ENCODE measurements at regions not wholly inside any gene's neighbourhood (a gene's known extent, or its start where the extent isn't known, plus 50 kb on each side); places are given as distances from the start of the nearest gene placed in this dataset.

- DNase-seq (ENCODE audit: low read depth), result peak; percentile 58
Measured at GRCh38 chr6:82072121-82072521, 175.4 kb downstream of the IBTK start.

- DNase-seq (ENCODE audit: low read depth), result no peak
Measured at GRCh38 chr6:82068721-82069120, 178.8 kb downstream of the IBTK start.

GRCh38 chr6:82066991-82067411 lies 180.5 kb downstream of the IBTK start:
- DNase-seq (ENCODE audit: low read depth), result no peak

- DNase-seq (ENCODE audit: low read depth), result no peak
Measured at GRCh38 chr6:82066196-82066595, 181.3 kb downstream of the IBTK start.

- DNase-seq (ENCODE audit: low read depth), result no peak
Measured at GRCh38 chr6:82063574-82063973, 184.0 kb downstream of the IBTK start.

GRCh38 chr6:82062219-82062618 lies 185.3 kb downstream of the IBTK start:
- no peak for DNase-seq (ENCODE audit: low read depth)

GRCh38 chr6:82057846-82058554 lies 189.5 kb downstream of the IBTK start:
- peak; percentile 27 for DNase-seq (ENCODE audit: low read depth)

GRCh38 chr6:82056567-82056966 lies 191.0 kb downstream of the IBTK start:
- DNase-seq (ENCODE audit: low read depth), result no peak

GRCh38 chr6:82045965-82046756 lies 201.4 kb downstream of the IBTK start:
- peak; percentile 99 for DNase-seq (ENCODE audit: low read depth)

GRCh38 chr6:82040405-82041221 lies 206.9 kb downstream of the IBTK start:
- DNase-seq (ENCODE audit: low read depth), result peak; percentile 81

- DNase-seq (ENCODE audit: low read depth), result no peak
Measured at GRCh38 chr6:82038631-82039030, 208.9 kb downstream of the IBTK start.

GRCh38 chr6:82035526-82035925 lies 212.0 kb downstream of the IBTK start:
- DNase-seq (ENCODE audit: low read depth), result no peak

GRCh38 chr6:82033631-82034211 lies 213.8 kb downstream of the IBTK start:
- no peak for DNase-seq (ENCODE audit: low read depth)

GRCh38 chr6:82032444-82032843 lies 215.1 kb downstream of the IBTK start:
- DNase-seq (ENCODE audit: low read depth), result no peak

GRCh38 chr6:82030761-82031503 lies 216.6 kb downstream of the IBTK start:
- peak; percentile 41 for DNase-seq (ENCODE audit: low read depth)

GRCh38 chr6:82030301-82030700 lies 217.2 kb downstream of the IBTK start:
- DNase-seq (ENCODE audit: low read depth), result no peak

GRCh38 chr6:82025271-82025670 lies 222.3 kb downstream of the IBTK start:
- no peak for DNase-seq (ENCODE audit: low read depth)

- peak; percentile 95 for DNase-seq (ENCODE audit: low read depth)
Measured at GRCh38 chr6:82022614-82023129, 224.9 kb downstream of the IBTK start.

GRCh38 chr6:82017773-82018172 lies 229.8 kb downstream of the IBTK start:
- no peak for DNase-seq (ENCODE audit: low read depth)

- DNase-seq (ENCODE audit: low read depth), result peak; percentile 98
Measured at GRCh38 chr6:82017288-82017687, 230.3 kb downstream of the IBTK start.

GRCh38 chr6:82015526-82015925 lies 232.0 kb downstream of the IBTK start:
- no peak for DNase-seq (ENCODE audit: low read depth)

Measured in M059J (cell line).